ENCODE measurements at regions not wholly inside any gene's neighbourhood (a gene's known extent, or its start where the extent isn't known, plus 50 kb on each side); places are given as distances from the start of the nearest gene placed in this dataset.

- DNase-seq (ENCODE audit: low read depth): peak; percentile 80
These were observed 144.6 kb upstream of the TMCO5A start for GRCh38 chr15:37789881-37790280.

DNA sequence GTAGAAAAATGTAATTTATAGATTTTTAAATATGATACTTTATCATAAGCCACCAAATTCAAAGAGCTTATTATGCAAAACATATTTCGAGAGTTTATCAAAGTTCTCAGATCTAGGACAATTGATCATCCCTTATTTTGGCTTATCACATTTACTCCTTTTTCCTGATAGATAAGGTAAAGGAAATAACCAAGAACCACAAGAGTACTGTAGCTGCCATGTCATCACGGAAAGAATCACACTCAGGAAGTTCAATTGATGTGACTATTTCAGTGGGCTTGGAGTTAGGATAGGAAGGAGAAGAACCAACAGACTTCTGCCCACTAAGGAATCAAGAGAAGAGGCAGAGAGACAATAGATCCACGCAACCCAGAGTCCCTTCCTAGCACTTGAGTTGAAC is 142.7 kb upstream of the TMCO5A start:
- DNase-seq (ENCODE audit: low read depth): no peak

GRCh38 chr15:37792351-37792750 is 142.1 kb upstream of the TMCO5A start:
- DNase-seq (ENCODE audit: low read depth): no peak

DNA sequence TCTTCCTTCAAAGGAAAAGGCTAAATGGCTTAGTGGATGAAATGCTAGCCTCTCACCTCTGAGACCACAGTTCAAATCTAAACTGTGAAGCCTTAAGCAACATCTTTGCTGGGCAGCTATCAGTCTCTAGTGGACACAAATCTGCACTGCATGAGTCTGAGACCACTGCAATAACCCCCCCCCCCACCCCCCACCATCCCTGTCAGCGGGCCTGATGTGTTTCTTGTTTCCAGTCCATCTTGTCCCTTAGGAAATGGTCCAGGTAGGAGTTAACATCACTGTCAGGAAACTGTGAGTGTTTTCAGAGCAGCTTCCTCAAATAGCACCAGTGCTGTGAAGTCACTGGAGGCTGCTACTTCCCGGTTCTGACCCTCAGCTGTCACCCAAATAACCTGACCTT is 140.6 kb upstream of the TMCO5A start:
- DNase-seq (ENCODE audit: low read depth): no peak

- DNase-seq (ENCODE audit: low read depth): no peak
These were observed 139.5 kb upstream of the TMCO5A start for GRCh38 chr15:37794947-37795346.

GRCh38 chr15:37801529-37801928 is 132.9 kb upstream of the TMCO5A start:
- DNase-seq (ENCODE audit: low read depth): no peak

GRCh38 chr15:37806808-37807207 is 127.6 kb upstream of the TMCO5A start:
- no peak for DNase-seq (ENCODE audit: low read depth)

GRCh38 chr15:37810381-37810780 is 124.1 kb upstream of the TMCO5A start:
- DNase-seq (ENCODE audit: low read depth): no peak

- DNase-seq (ENCODE audit: low read depth): no peak
These were observed 121.1 kb upstream of the TMCO5A start for GRCh38 chr15:37813306-37813705.

DNA sequence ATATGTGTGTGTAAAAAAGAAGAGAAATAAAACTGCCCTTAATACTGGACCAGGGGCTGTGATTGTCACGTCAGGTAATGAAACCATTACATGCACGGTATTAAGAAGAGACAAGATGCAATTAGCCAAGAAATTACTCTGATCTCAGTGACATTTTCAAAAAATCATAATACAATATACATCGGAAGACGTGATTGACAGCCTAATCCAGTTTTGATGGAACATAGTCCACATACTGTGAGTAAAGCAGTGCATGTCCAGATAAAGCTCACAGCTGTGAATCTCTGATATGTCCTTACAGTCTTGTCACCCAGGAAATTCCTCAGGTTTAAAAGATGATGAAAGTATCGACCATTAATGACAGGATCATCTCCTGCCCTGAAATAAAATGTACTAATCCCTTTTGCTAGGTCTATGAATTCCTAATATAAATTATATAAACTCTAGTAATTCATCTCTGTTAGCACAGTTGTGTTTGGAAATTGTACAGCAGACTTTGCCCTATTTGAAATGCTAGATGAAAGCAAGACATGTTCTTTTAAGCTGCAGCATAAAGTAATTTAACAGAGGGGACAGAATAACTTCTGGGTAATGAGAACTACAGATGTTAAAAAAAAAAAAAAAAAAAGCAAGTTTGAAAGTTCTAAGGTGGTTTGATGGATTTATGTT is 119.5 kb upstream of the TMCO5A start:
- no peak for DNase-seq (ENCODE audit: low read depth)

DNA sequence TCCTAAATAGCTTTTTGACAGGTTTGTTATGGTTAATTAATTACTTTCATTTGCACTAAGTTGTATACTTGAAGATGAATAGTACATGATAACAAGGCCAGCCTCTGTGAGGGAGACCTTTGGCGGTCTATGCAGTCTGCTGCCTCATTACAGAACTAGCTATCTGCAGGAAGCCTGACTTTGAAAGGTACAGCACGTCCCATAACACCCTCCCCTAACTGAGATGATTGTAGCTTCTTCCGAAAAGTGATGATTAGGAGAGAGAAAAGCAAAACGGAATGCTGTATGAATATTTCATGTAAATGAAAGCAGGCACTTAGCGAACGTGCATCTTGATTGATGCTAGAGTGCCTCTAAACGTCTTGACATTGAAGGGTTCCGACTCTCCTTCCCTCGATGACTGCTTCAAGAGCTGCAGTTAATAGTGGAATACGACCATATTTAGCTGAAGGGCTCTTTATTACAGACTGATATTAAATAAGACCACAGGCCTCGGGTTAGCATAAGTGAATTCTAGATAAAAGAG is 116.2 kb upstream of the TMCO5A start:
- DNase-seq (ENCODE audit: low read depth): no peak

DNA sequence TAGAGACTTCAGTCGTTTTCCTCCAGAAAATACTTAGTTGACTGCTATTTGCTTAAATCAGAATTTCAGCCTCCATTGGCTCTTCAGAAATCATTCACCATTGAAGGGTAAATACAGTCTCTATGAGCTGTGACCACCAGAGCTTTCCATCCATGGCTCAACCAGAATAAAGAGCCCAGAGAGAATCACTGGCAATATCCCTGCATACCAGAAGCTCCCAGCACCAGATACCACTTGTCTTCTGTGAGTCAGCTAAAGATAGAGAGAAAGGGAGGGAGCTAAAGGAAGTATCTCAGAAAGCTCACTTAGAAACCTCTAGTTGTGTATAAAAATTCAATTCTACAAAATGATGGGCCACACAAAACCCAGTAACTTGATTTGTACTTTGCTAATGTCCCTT is 115.2 kb upstream of the TMCO5A start:
- no peak for DNase-seq (ENCODE audit: low read depth)

DNA sequence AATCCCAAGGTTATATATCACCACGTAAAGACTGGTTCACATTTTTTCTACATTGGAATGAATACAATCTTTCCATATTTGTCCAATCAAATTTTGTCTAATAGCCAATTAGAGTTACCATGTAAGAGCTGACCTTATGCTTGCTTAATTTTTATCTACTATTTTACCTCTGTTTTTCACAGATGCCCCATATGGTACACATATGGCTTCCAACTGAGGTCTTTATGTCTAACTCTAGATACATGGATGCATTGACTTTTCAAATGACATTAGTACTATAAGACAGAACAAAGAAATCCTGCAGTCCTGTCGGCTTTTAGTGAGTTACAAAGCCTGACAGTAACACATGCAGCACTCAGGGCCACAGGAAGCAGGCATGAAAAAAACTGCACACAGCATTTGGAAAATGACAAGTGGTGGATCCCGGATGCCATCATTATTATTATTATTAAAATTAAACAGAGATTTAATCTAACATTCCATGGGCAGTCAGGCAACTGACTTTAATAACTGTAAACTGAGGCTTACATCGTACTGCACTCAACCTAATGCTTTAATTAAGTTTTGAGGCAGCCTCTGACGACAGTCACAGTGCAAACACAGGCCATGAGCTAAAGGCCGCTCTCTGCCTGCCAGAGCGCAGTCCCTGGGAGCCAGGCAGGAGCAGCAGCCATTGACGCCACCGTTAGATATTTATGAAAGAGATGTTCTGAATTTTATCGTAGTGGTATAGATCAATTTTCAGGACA is 113.9 kb upstream of the TMCO5A start:
- DNase-seq (ENCODE audit: low read depth): no peak

GRCh38 chr15:37823601-37824275 is 110.7 kb upstream of the TMCO5A start:
- DNase-seq (ENCODE audit: low read depth): no peak

DNA sequence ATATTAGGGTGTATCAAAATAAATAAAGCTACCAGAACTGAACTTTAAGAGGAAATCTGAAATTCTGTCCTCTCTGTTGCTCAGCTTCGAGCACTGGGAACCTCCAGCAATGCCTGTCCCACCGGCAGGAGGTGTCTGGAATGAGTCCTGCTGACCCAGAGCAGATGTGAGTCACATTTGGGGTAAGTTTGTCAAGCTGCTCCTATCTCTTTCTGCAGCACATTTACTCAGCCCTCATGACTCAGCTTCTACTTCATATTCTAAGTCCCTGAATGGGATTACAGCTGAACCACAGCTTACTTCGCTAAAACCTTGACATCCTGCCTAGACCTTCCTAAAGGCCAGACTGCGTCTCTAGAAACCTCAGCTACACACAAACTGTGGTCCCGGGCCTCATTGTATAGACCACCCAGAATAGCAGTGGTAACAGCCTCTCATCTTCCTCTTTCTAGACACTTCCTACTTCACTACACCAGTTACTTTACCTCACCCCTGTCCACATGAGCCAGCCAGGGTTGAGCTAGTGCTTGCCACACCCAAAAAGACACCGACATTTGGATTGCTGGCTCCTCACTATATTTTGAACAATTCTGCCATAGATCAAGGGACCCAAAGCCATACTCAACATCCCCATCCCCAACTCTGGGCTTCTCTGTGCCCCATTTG is 109.6 kb upstream of the TMCO5A start:
- peak; percentile 93 for DNase-seq (ENCODE audit: low read depth)

GRCh38 chr15:37837276-37837675 is 97.2 kb upstream of the TMCO5A start:
- DNase-seq (ENCODE audit: low read depth): no peak

GRCh38 chr15:37847776-37848175 is 86.7 kb upstream of the TMCO5A start:
- no peak for DNase-seq (ENCODE audit: low read depth)

DNA sequence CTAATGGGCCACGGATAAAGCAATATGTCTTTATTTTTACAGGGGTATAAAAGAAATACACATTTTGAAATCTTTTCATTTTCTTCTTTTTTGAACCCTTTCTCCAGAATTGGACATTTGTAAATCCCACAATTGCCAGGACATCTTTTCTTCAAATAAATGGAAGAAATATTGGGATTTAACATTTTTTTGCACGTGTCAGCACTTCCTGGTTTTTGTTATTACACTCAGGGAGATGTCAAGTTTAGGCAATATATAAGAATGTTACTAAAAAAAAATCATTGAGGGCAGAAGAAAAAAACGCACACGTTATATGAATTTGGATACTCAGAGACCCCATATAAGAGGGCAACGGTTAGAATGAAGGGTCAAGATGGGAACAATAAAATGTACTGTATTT is 78.3 kb upstream of the TMCO5A start:
- DNase-seq (ENCODE audit: low read depth): no peak

DNA sequence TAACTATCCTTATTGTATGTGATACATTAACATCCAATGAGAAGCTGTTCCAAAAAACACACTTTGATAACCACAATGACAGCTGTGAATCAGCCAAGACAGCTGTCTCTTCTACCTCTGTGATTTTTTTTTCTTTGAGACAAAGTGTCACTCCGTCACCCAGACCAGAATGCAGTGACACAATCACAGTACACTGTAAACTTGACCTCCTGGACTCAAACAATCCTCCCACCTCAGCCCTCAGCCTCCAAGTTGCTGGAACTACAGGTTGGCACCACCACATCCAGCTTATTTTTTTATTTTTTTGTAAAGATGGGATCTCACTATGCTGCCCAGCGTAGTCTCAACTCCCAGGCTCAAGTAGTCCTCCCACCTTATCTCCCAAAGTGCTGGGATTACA is 73.5 kb upstream of the TMCO5A start:
- DNase-seq (ENCODE audit: low read depth): no peak

DNA sequence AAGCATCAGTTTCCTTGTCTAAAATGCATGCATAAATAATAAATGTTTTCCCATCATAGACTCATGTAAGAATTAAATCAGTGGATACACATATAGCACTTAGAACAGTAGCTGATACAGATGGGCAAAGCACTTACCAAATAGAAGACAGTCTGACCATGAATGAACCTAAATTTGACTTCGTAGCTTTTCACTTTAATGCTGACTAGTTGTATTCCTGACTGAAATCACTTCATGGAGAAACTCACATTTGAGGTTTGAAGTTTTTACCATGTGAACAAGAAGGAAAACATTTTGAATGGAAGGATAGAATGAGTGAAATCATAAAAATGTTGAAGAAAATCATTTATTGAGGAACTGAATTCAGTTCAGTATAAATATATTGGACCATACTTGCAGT is 68.8 kb upstream of the TMCO5A start:
- no peak for DNase-seq (ENCODE audit: low read depth)

DNA sequence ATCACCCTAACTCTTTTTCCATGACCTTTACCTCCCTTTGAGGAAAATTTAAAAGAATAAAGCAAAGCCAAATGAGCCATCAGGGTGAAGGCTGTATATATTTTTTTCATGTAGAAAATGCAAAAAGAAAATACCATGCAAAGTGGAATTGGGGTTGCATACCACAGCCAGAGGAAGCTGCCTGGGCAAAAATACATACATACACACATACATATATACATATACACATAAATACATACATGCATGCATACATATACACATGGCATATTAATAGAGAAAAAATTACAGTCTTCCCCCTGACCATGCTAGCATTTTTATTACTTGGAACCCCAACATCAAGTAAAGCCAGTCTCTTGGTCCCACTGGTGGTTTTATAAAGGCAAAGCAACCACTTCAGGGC is 63.7 kb upstream of the TMCO5A start:
- no peak for DNase-seq (ENCODE audit: low read depth)

DNA sequence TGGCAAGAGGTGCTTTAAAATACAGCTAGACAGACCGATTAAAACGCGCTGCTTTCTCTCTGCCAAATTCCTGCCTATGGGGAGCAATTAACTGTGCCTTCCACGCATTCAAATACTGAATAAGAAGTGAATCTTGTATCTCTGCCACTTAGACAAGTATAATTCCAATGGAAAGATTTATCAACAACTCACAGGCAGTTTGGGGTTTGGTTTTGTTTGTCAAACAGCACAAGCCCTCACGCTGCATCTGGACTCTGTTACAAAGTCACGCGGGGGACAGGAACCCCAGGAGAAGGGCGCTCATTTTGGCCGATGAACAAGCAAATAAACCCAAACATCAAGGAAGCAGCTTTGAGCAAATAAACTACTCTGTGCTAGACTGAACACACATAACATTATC is 61.8 kb upstream of the TMCO5A start:
- DNase-seq (ENCODE audit: low read depth): no peak

GRCh38 chr15:37873336-37873735 is 61.1 kb upstream of the TMCO5A start:
- DNase-seq (ENCODE audit: low read depth): no peak

All from HS-5 (cell line).